GM12891 (cell line): ENCODE measurements at regions not wholly inside any gene's neighbourhood (a gene's known extent, or its start where the extent isn't known, plus 50 kb on each side); places are given as distances from the start of the nearest gene placed in this dataset.

ENCODE experiments used
- PAX5 ChIP-seq: IDR thresholded peaks from 2 replicates; pipeline ENCODE4 v1.6.1; 2011; ENCODE audit warnings: low read length, moderate library complexity, mild to moderate bottlenecking; ENCODE audit not compliant: insufficient read depth, severe bottlenecking
- POLR2A ChIP-seq: IDR thresholded peaks from 2 replicates; pipeline ENCODE4 v1.6.1; 2011; ENCODE audit warnings: low read depth, low read length, control low read depth
- POLR2AphosphoS5 ChIP-seq: IDR thresholded peaks from 2 replicates; pipeline ENCODE4 v1.6.1; 2011; ENCODE audit warnings: low read depth, low read length, control low read depth
- TAF1 ChIP-seq: IDR thresholded peaks from 2 replicates; pipeline ENCODE4 v1.6.1; 2011; ENCODE audit warnings: low read depth, low read length, control low read depth

- TF ChIP-seq POLR2AphosphoS5, result no peak
- no peak for TF ChIP-seq POLR2A
- no peak for TF ChIP-seq TAF1
- TF ChIP-seq PAX5, result no peak
Observed at GRCh38 chr18:29225351-29225750, 1048.4 kb upstream of the CDH2 start.
